Thoracic aorta (tissue), 2 donors: ENCODE measurements at regions not wholly inside any gene's neighbourhood (a gene's known extent, or its start where the extent isn't known, plus 50 kb on each side); places are given as distances from the start of the nearest gene placed in this dataset.
"Not testable (repeated sequence)": the region's sequence is repeated elsewhere in the genome, so short reads cannot be mapped to it uniquely, and the experiment has no call there.

Experiments
- ATAC-seq: fragments of 150-250 bp; one replicate; pipeline ENCODE4 v1.8.0; 2017; ENCODE audit warnings: low read depth; ENCODE audit not compliant: insufficient number of reproducible peaks, low FRiP score
- DNase-seq: peaks from one replicate; pipeline ENCODE4 v3.0.0-alpha.2; 2020; ENCODE audit warnings: low spot score
- H3K27ac ChIP-seq, 2 donors: fragments of 200-600 bp; sonication (generic); 1 replicate in 1 of 2; 2 replicates in 1 of 2; pipeline ENCODE4 v1.5.1; 2016; ENCODE audit warnings: mild to moderate bottlenecking in 2 of 2, moderate library complexity in 2 of 2
- H3K27me3 ChIP-seq: fragments of 200-600 bp; sonication (generic); replicated peaks from 2 replicates; pipeline ENCODE4 v1.6.0; 2016; ENCODE audit warnings: mild to moderate bottlenecking; ENCODE audit not compliant: insufficient read depth
- H3K36me3 ChIP-seq: fragments of 200-600 bp; sonication (generic); one replicate; pipeline ENCODE4 v1.5.1; 2016
- H3K4me1 ChIP-seq, 2 donors: fragments of 200-600 bp; sonication (generic); 1 replicate in 1 of 2; 2 replicates in 1 of 2; pipeline versions ENCODE4 v1.5.1 to v1.6.0; 2016; ENCODE audit warnings: low read depth in 2 of 2, mild to moderate bottlenecking in 1 of 2; ENCODE audit not compliant: control insufficient read depth in 1 of 2
- H3K4me3 ChIP-seq: fragments of 200-600 bp; sonication (generic); 2 replicates; pipeline ENCODE4 v1.5.1; 2016; ENCODE audit warnings: mild to moderate bottlenecking
- H3K9me3 ChIP-seq: fragments of 200-600 bp; sonication (generic); 2 replicates; pipeline ENCODE4 v1.5.1; 2016
- TF ChIP-seq, protein P1 (sequence below): fragments of 200-600 bp; sonication (generic); IDR thresholded peaks from one replicate; pipeline ENCODE4 v1.5.1; 2019; ENCODE audit warnings: antibody characterized with exemption

- TF ChIP-seq, protein P1, sequence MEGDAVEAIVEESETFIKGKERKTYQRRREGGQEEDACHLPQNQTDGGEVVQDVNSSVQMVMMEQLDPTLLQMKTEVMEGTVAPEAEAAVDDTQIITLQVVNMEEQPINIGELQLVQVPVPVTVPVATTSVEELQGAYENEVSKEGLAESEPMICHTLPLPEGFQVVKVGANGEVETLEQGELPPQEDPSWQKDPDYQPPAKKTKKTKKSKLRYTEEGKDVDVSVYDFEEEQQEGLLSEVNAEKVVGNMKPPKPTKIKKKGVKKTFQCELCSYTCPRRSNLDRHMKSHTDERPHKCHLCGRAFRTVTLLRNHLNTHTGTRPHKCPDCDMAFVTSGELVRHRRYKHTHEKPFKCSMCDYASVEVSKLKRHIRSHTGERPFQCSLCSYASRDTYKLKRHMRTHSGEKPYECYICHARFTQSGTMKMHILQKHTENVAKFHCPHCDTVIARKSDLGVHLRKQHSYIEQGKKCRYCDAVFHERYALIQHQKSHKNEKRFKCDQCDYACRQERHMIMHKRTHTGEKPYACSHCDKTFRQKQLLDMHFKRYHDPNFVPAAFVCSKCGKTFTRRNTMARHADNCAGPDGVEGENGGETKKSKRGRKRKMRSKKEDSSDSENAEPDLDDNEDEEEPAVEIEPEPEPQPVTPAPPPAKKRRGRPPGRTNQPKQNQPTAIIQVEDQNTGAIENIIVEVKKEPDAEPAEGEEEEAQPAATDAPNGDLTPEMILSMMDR, result no peak
- H3K27ac ChIP-seq, result no peak overlapping the region
- no peaks in the 10 kb centered on the region for H3K9me3 ChIP-seq
- no peaks in the 10 kb centered on the region for H3K4me1 ChIP-seq
- DNase-seq (no peak), ATAC-seq (no peak)
- no peak overlapping the region for H3K4me3 ChIP-seq
- no peaks in the 10 kb centered on the region for H3K36me3 ChIP-seq
- no peaks in the 10 kb centered on the region for H3K27me3 ChIP-seq
Measured at GRCh38 chr5:125979636-125980035, 443.6 kb upstream of the GRAMD2B start.

DNA sequence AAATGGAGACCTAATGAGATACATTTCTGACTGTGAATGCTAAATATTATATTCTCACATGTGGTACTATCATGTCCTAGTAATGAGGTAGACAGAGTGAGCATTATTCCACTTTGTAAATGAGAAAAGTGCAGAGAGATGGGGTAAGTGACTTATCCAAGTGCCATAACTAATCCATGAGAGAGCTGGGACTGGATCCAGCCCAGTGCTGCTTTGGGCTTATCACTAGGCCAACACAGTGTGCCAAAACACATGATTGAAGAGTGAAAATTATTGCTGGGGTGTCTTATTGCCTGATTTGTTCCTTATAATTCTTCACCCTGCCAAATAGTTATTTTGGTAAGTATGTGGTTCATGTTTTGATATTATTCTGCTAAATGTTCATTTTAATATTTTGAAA, 442.2 kb upstream of the GRAMD2B start:
- DNase-seq (no peak), ATAC-seq (no peak)
- TF ChIP-seq, protein P1, result no peak
- Histone ChIP-seq H3K27me3 (no peaks in the 10 kb centered on the region), H3K9me3 (no peaks in the 10 kb centered on the region), H3K4me3 (no peak overlapping the region), H3K4me1 (no peaks in the 10 kb centered on the region), H3K27ac (no peak overlapping the region), H3K36me3 (no peaks in the 10 kb centered on the region)

GRCh38 chr5:125987677-125988255, 435.4 kb upstream of the GRAMD2B start:
- Histone ChIP-seq H3K9me3 (no peaks in the 10 kb centered on the region), H3K4me1 (no peaks in the 10 kb centered on the region), H3K27me3 (no peaks in the 10 kb centered on the region), H3K36me3 (no peaks in the 10 kb centered on the region), H3K27ac (no peak overlapping the region), H3K4me3 (no peak overlapping the region)
- DNase-seq (no peak), ATAC-seq (no peak)
- TF ChIP-seq, protein P1, result no peak

GRCh38 chr5:125992050-125992449, 431.2 kb upstream of the GRAMD2B start:
- DNase-seq (no peak), ATAC-seq (no peak)
- TF ChIP-seq, protein P1, result no peak
- H3K9me3 ChIP-seq, result no peaks in the 10 kb centered on the region
- no peaks in the 10 kb centered on the region for H3K27me3 ChIP-seq
- no peaks in the 10 kb centered on the region for H3K36me3 ChIP-seq
- no peak overlapping the region for H3K27ac ChIP-seq
- no peaks in the 10 kb centered on the region for H3K4me1 ChIP-seq
- H3K4me3 ChIP-seq, result no peak overlapping the region

DNA sequence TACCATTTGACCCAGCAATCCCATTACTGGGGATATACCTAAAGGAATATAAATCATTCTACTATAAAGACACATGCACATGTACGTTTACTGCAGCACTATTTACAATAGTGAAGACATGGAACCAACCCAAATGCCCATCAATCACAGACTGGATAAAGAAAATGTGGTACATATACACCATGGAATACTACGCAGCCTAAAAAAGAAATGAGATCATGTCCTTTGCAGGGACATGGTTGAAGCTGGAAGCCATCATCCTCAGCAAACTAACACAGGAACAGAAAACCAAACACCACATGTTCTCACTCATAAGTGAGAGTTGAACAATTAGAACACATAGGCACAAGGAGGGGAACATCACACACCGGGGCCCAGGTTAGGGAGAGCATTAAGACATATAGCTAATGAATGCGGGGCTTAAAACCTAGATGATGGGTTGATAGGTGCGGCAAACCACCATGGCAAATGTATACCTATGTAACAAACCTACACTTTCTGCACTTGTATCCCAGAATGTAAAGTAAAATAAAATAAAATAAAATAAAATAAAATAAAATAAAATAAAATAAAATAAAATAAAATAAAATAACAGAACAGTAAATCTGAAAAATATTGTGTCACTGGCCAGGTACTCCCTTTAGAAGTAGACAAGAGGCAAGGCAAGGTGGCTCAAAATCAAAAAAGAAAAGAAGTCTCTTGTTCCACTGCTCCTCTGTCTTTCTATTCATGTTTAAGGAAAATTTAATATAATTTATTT, 423.8 kb upstream of the GRAMD2B start:
- not testable (repeated sequence) for H3K36me3 ChIP-seq, DNase-seq, H3K27ac ChIP-seq, H3K27me3 ChIP-seq, H3K9me3 ChIP-seq, ATAC-seq, H3K4me3 ChIP-seq
- peaks cover 14 to 19% of the 10 kb centered on the region in 2 donors for H3K4me1 ChIP-seq
